HG03442 (cell line): ENCODE measurements at regions not wholly inside any gene's neighbourhood (a gene's known extent, or its start where the extent isn't known, plus 50 kb on each side); places are given as distances from the start of the nearest gene placed in this dataset.

Source experiments
- ATAC-seq: cut with Tn5 transposase; IDR thresholded peaks from one replicate; pipeline ENCODE4 v1.9.1; 2021; ENCODE audit warnings: mild to moderate bottlenecking, moderate library complexity; ENCODE audit not compliant: unreplicated experiment

DNA sequence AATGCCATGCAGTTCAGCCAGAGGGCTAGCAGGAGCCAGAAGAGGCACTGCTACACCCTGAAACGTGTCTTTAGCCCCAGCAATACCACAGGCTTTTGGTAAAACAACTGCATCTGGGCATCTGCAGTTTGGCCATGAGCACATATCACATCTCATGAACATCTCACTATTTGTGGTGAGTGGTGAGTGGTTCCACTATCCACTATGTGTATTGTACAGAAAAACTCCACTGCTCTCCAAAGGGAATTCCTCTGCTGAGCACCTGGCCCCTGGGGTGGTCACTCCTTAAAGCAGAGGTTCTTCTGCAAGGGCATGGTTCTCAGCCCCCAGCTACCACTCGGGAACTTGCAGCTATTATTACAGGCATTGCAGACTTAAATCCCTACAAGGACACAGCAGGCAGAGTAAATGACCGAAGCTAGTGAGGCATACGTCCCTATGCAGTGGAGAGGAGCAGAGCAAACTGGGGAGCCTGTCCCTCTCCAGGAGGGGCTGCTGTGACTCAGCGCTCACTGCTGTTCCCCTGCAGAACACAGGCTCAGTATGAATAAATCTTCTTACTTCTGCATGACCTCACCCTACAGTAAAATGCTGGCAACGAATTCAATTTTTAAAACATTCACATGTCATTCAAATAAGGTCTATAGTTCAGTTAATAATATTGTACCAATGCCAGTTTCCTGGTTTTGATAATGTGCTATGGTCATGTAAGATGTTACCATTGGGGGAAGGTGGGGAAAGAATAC, 332.4 kb upstream of the ZNF507 start:
- ATAC-seq, result no peak

- ATAC-seq, result no peak
These were observed 328.0 kb upstream of the ZNF507 start for GRCh38 chr19:32017176-32017953.

DNA sequence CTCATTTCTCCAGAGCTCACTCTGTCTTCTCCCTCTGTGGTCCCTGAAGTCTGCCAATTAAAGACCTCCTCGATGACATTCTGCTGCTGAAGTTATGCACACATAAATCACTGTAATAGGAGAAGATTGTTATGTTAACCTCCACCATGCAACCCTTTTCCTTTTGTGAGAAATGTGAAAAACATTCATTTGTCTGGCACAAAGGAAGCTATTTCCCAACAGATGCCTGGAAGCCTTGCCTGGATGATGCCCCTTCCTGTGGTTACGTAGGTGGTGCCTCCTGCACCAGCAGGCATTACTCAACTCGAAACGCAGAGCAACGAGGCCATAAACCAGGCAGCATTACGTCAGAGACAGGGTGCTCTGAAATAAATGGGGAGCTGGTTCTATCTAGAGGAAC, 327.4 kb upstream of the ZNF507 start:
- ATAC-seq, result no peak

GRCh38 chr19:32020538-32020937, 324.9 kb upstream of the ZNF507 start:
- no peak for ATAC-seq

DNA sequence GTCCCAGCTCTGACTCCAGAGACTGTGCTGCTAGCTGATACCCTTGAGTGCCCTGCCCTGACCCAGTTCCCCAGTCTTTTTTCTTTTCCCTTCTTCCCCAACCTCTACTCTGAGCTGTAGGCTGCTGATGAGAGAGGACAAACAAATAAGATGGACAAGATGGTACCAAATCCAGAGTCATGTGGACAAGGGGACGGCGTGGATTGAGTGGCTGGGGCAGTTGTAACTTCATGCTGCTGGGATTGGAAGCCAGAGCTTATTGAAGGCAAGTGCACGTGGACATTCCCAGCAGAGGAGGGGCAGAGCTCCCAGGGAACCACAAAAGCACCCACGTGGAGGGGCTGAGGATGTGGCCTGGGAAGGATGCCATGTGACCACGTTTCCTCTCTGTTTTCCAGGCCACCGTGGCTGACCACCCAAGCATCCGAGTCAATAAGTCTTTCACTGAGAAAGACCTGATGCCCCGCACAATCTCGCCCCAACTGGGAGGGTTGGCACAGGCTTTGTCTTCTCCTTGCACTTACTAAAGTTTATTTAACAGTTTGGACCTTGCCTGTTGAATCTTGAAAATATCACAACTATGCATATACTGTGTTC, 323.3 kb upstream of the ZNF507 start:
- ATAC-seq, result no peak

GRCh38 chr19:32022731-32023563, 322.5 kb upstream of the ZNF507 start:
- ATAC-seq, result no peak

- no peak for ATAC-seq
These were observed 321.9 kb upstream of the ZNF507 start for GRCh38 chr19:32023564-32023832.

GRCh38 chr19:32029235-32029634, 316.2 kb upstream of the ZNF507 start:
- ATAC-seq, result no peak

GRCh38 chr19:32032561-32032960, 312.8 kb upstream of the ZNF507 start:
- no peak for ATAC-seq

DNA sequence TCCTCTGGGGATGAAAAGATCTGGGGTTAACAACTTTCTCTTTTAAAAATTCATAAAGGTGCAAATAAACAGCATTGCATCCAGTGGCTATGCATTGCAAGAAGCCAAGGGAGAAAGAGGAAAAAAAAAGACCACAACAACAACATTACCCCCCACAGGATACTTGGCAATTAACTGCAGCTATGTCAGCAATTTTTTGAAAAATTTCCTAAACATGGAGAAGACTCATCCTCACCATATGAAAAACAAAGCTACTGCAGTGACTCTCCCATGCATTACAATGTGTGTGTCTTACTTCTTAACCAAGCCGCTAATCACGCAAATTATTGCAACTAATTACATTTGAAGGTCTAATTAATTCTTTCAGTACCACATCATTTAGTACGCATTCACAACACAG, 309.8 kb upstream of the ZNF507 start:
- ATAC-seq, result no peak

DNA sequence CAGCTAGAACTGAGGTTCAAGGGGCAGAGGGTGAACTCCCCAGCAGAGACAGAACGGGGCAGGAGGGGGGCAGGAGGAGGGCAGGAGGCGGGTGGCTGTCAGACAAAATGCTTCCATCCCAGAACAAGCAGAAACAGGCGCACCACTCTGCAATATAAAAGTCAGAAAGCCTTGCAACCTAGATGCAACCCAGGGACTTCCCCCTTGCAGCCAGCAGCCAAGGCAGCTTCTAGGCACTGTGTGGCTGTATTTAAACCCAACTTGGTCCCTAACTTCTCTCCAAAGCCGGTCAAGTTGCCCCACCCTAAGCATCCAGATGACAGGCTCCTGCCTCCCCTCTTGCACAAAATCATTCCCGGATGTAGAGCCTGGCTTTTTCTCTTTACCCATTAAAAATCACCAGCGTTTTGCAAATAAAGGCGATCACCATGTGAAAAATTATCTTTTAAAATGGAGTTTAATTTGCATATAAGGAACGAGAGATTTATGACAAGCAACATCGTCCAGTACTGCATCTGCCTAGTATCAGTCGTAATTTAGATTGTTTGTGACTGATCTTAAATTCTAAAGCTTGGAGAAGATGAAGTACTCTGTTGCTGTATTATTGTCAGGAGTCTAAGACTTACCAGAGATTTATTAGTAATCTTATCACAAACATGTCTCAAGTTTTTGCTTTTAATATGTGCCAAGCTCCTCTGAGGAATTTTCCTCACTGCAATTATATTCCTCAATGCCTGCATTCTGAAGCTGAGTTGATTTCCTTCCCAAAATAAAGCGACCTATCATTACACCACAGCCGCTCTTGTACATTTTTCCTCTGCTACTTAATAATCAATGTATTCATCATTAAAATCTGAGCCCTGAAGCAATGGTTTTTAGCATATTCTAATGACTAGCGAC, 307.1 kb upstream of the ZNF507 start:
- ATAC-seq, result no peak

DNA sequence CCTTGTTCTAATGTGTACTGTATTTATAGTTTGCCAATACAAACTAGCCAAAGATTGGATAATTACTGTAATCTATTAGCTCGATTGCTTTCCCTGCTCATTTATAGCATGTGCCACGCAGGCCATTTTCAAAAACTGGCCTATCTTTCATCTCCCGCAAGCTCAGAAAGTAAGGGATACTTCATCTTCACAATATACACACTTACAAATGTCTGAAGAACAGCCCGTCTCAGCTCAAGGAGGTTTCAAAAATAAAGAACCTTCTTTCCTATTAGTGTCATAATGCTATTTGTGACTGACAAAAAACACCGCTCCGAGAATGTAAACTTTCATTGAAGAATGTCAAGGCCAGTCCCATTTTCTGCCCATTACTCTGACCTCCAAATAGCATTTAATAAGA, 306.4 kb upstream of the ZNF507 start:
- ATAC-seq, result no peak

DNA sequence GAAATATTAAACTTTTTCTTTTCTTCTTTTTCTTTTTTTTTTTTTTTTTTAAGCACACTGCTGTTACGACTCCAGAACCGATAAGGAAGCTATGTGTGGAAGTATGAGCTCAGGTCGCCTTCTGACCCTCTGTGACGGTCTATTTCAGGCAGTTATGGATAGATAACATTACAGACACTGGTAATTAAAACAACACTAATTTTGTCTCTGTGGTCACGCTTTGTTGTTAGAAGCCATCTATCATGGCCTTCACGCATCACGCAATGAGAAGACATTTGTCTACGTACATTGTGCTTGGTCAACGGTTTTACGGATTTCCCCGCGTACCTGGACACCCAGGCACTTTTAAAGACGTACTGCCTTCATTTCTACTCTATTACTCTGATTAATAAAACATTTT, 306.0 kb upstream of the ZNF507 start:
- ATAC-seq, result no peak

- ATAC-seq, result no peak
These were observed 305.2 kb upstream of the ZNF507 start for GRCh38 chr19:32040236-32040635.

DNA sequence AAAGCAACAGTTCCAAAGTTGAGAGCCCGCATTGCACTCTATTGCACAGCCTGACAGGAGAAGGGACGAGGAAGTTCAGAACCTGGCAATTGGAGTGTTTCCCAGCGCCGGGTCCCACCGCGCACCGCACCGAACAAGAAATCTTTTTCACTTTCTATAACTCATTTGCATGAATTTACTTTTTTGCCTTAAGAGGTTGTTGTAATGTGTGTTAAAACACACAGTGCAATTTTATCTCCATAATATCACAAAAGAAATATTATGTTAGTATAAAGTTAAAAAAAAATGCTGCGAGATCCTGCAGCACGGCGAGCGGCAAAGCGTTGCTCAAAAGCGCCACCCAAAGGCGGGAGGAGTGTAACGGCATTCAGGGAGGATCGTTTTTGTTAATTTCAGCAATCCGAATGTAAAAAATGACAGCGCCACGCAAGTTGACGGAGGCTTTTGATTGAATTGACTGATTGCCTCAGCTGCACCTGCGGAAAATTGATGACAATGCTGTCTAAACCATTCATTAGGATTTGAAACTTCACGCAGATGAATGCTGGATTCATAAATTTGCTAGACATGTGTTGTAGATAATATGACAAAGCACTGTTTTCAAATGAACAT, 303.6 kb upstream of the ZNF507 start:
- no peak for ATAC-seq

DNA sequence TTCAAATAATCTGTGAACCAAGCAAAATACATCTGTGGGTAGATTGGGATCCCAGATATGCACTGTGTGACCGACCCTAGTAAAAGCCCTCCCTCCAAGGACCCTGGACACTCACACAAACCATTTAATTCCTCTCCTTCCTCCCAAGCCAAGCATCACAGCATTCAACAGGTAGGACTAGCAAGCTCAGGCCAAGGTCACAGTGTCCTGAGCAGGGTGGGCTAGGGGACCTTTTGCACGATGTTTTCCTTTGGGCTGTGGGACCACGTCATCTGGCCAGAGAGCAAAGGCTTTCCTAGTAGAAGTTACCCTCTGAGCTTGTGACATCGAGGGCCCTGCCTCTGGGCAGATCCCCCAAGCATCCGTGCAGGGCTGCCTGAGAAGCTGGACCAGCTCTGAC, 297.6 kb upstream of the ZNF507 start:
- ATAC-seq, result no peak

- ATAC-seq, result no peak
These were observed 292.0 kb upstream of the ZNF507 start for GRCh38 chr19:32053376-32053775.

DNA sequence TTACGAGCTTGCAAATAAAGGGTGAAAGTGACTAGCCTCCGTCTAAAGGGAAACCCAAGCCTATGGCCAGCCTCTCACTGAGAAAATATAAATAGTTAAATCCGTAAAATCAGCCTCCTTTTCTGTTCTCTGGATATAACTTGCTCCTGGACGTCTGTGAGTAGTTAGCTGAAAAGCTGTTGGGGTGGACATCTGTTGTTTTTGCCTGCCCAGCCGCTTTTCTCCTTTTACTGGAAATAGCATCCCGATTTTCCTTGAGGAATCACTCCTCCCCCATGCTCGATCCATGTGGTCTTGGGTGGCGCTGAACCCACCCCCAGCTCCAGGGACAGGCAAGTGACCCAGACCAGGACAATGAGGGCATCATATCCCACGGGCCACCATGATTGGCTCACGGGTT, 291.5 kb upstream of the ZNF507 start:
- ATAC-seq, result no peak

DNA sequence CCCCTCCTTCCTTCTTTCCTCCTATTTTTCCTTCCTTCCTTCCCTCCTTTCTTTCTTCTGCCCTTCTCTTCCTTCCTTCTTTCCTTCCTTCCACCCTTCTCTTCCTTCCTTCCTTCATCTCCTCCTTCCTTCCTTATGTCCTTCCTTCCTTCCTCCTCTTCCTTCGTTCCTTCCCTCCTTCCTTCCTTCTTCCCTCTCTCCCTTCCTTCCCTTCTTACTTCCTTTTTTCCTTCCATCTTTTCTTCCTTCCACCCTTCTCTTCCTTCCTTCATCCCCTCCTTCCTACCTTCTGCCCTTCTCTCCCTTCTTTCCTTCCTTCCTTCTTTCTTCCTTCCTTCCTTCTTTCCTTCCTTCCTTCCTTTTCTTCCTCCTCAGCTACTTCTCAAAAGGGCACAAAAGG, 287.3 kb upstream of the ZNF507 start:
- no peak for ATAC-seq

- no peak for ATAC-seq
These were observed 284.1 kb upstream of the ZNF507 start for GRCh38 chr19:32061315-32061714.
